Testis (tissue), 2 donors: ENCODE measurements at regions not wholly inside any gene's neighbourhood (a gene's known extent, or its start where the extent isn't known, plus 50 kb on each side); places are given as distances from the start of the nearest gene placed in this dataset.
A peak's percentile ranks its signal among the peaks of the same experiment; 100 is the strongest.

Experiments used
- DNase-seq: peaks from one replicate; pipeline ENCODE4 v3.0.0-alpha.2; 2019
- H3K27ac ChIP-seq, 2 donors: fragments of 200-600 bp; sonication (generic); one replicate each; pipeline ENCODE4 v1.5.1; 2019
- H3K27me3 ChIP-seq: fragments of 200-600 bp; sonication (generic); one replicate; pipeline ENCODE4 v1.5.1; 2019
- H3K36me3 ChIP-seq: fragments of 200-600 bp; sonication (generic); one replicate; pipeline ENCODE4 v1.5.1; 2017; ENCODE audit warnings: low read depth; ENCODE audit errors: missing control alignments
- H3K4me1 ChIP-seq: fragments of 200-600 bp; sonication (generic); one replicate; pipeline ENCODE4 v1.5.1; 2019
- H3K4me3 ChIP-seq, 2 donors: fragments of 200-600 bp; sonication (generic); one replicate each; pipeline ENCODE4 v1.5.1; 2017 to 2019
- H3K9me3 ChIP-seq: fragments of 200-600 bp; sonication (generic); one replicate; pipeline ENCODE4 v1.5.1; 2017
- POLR2A ChIP-seq: fragments of 450-650 bp; IDR thresholded peaks from one replicate; pipeline ENCODE4 v1.6.1; 2017; ENCODE audit warnings: antibody characterized with exemption, mild to moderate bottlenecking, moderate library complexity
- WGBS, 2 donors: methylation state at CpG; one replicate each; pipeline ENCODE4 v1.1.5; 2018; 5-methylcytosine and 5-hydroxymethylcytosine counted together
- intact Hi-C: fragments of 100-400 bp; cut with DNase I; formaldehyde crosslinking; loops from one replicate; pipeline ENCODE4 v1.15.1; 2023; ENCODE audit warnings: low total_unique reads
- TF ChIP-seq, protein P1 (sequence below), 3 experiments: fragments of 450-650 bp in 2 of 3; fragments of 200-600 bp in 1 of 3; sonication (generic) in 1 of 3; IDR thresholded peaks; one replicate each; pipeline ENCODE4 v1.5.1; 2016 to 2019; ENCODE audit warnings: antibody characterized with exemption in 3 of 3, mild to moderate bottlenecking in 2 of 3, moderate library complexity in 1 of 3

DNA sequence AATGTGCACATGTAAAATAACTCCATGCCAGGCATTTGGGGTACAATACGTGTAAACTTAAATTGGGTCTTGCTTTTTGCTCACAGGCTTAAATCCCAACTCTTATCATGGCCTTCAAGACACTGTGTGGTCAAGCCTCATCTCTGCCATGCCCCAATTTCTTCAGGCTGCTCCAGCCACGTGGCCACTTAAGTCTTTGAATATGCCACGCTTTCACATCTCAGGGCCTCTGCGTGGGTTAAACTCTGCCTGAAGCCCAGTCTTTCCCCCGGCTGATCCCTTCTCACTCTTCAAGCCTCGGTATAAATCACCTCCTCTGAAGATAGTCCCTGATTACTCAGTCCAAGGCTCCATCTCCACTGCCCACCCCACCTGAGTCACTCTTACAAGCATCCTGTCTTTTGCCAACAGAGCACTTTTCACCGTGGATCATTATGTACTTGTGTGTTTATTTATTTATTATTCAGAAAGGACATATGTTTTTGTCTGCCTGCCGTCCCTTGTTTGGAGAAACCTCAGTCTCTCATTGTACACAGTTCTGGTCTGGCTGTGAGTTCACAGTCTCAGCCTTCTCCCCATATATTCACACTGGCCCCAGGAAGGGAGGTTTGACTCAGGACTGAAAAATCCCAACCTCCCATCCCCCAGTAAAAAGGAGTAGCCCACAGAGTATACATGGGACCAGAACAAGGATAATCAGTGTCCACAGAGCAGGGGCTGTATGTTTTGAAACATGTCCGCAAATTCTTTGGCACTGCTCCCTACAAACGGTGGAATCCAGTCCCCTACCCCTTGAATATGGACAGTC, 344.7 kb downstream of the MN1 start:
- intact Hi-C loops: no loop called here
- Histone ChIP-seq H3K27me3 (no peaks in the 10 kb centered on the region), H3K9me3 (no peaks in the 10 kb centered on the region), H3K36me3 (no peaks in the 10 kb centered on the region), H3K4me3 (no peak overlapping the region), H3K27ac (no peak overlapping the region), H3K4me1 (no peaks in the 10 kb centered on the region)
- TF ChIP-seq, protein P1, sequence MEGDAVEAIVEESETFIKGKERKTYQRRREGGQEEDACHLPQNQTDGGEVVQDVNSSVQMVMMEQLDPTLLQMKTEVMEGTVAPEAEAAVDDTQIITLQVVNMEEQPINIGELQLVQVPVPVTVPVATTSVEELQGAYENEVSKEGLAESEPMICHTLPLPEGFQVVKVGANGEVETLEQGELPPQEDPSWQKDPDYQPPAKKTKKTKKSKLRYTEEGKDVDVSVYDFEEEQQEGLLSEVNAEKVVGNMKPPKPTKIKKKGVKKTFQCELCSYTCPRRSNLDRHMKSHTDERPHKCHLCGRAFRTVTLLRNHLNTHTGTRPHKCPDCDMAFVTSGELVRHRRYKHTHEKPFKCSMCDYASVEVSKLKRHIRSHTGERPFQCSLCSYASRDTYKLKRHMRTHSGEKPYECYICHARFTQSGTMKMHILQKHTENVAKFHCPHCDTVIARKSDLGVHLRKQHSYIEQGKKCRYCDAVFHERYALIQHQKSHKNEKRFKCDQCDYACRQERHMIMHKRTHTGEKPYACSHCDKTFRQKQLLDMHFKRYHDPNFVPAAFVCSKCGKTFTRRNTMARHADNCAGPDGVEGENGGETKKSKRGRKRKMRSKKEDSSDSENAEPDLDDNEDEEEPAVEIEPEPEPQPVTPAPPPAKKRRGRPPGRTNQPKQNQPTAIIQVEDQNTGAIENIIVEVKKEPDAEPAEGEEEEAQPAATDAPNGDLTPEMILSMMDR (IDR thresholded peaks at IDR 0.05): no peak
- no peak for TF ChIP-seq POLR2A
- DNase-seq: no peak
- WGBS, 2 donors: 70 to 77% methylated on average over 10 of the region's 10 CpGs

DNA sequence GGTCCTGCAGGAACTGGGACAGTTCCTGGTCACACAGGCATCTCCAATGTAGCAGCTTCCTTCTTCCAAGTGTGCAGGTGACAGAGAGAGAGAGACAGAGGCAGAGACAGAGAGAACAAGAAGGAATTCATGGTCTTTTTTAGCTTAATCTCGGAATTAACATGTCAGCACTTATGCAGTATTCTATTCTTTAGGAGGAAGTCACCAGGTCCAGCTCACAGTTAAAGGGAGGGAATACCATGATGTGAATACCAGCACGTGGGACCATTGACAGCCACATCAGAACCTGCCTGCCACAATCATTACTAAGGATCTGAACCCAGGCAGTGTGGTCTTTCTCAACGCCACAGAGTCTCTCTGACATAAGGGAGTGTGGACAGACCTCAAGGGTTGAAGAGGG, 341.6 kb downstream of the MN1 start:
- Histone ChIP-seq H3K4me1 (no peaks in the 10 kb centered on the region), H3K9me3 (no peaks in the 10 kb centered on the region), H3K27ac (no peak overlapping the region), H3K27me3 (no peaks in the 10 kb centered on the region), H3K4me3 (no peak overlapping the region), H3K36me3 (no peaks in the 10 kb centered on the region)
- TF ChIP-seq, protein P1 (IDR thresholded peaks at IDR 0.05): no peak
- no peak for TF ChIP-seq POLR2A
- intact Hi-C loops: no loop called here
- DNase-seq: no peak
- WGBS, 2 donors: 58 to 74% methylated on average over 3 of the region's 3 CpGs

DNA sequence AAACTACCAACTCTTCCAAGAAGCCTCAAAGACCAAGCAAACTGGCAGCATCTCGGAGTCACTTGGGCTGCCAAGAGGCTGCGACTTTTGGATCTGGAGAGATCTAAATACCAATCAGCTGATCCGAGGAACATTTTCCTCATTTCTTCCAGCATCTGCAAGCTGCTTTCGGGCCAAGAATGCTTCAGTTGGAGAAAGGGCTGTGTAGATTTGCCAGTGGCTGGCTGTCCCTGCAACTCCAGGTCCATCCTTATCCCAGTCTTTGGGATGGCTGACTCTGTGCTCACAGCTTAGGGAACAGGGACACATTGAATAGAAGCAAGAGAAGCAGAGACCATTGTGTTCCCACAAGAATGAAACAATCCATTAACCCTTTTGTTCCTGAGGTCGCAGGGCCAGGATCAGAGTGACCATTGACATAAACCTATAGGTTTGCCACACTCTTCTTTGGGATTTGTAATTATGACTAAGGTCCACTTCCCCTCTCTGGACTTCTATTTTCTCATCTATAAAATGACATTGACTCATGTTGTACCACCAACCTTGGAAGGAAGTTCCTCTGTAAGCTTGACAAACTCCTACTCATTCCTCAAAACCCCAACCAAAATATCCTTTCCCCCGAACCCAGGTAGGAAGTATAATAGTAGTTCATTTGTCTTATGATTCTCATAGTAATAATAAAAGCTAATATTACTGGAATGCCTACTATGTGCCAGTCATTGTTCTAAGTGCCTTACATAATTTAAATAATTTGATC, 340.8 kb downstream of the MN1 start:
- Histone ChIP-seq H3K36me3 (no peaks in the 10 kb centered on the region), H3K4me1 (no peaks in the 10 kb centered on the region), H3K9me3 (no peaks in the 10 kb centered on the region), H3K4me3 (no peak overlapping the region), H3K27ac (no peak overlapping the region), H3K27me3 (no peaks in the 10 kb centered on the region)
- DNase-seq: peak; percentile 34
- intact Hi-C loops: no loop called here
- WGBS, 2 donors: 57 to 63% methylated on average over 6 of the region's 6 CpGs
- TF ChIP-seq, protein P1 (IDR thresholded peaks at IDR 0.05): no peak
- no peak for TF ChIP-seq POLR2A

DNA sequence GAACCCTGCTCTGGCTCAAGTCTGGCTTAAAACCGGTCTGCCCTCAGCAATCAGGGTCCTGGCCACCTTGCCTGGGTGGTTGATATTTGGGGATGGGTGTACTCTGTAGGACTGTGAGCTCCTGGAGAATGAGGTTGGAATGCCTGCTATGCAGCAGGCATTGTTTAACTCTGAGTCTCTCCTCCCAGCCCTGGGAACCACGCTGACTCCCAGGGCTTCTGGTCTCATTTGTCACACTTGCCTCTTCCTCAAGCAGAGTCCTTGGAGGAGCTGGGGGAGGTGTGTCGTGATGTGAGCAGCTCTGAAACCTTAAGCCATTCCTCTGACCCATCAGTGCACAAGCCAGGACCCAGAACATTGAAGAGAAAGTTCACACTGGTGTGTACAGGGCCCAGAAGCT, 340.1 kb downstream of the MN1 start:
- Histone ChIP-seq H3K27ac (no peak overlapping the region), H3K36me3 (no peaks in the 10 kb centered on the region), H3K4me3 (no peak overlapping the region), H3K9me3 (no peaks in the 10 kb centered on the region), H3K4me1 (no peaks in the 10 kb centered on the region), H3K27me3 (no peaks in the 10 kb centered on the region)
- TF ChIP-seq, protein P1 (IDR thresholded peaks at IDR 0.05): no peak
- no peak for DNase-seq
- WGBS, 2 donors: 38 to 40% methylated on average over 3 of the region's 3 CpGs
- intact Hi-C loops: no loop called here
